Activated CD4-positive, alpha-beta T cell treated with anti-CD3 and anti-CD28 coated beads, Interleukin-2, amount 10 ng/mL, durations not matched to agents 7 days and 5 days (primary cell): ENCODE measurements at regions not wholly inside any gene's neighbourhood (a gene's known extent, or its start where the extent isn't known, plus 50 kb on each side); places are given as distances from the start of the nearest gene placed in this dataset.
"Not testable (repeated sequence)": the region's sequence is repeated elsewhere in the genome, so short reads cannot be mapped to it uniquely, and the experiment has no call there.

ENCODE experiments used
- CTCF ChIA-PET: fragments of 350-600 bp; sonication (Branson Sonifier 250); formaldehyde crosslinking; loops from one replicate; lab custom pipeline; 2021; ENCODE audit warnings: antibody characterized with exemption; lab: Charles Lee
- POLR2A ChIA-PET: fragments of 350-600 bp; sonication (Branson Sonifier 250); formaldehyde crosslinking; loops from one replicate; lab custom pipeline; 2021; ENCODE audit warnings: antibody characterized with exemption; lab: Charles Lee
- DNase-seq: peaks from one replicate; pipeline ENCODE4 v3.0.0-alpha.2; 2020
- H3K27ac Mint-ChIP-seq: one replicate; pipeline ENCODE4 v1.8.0; 2021; ENCODE audit warnings: mild to moderate bottlenecking, moderate library complexity, mixed read lengths
- H3K27me3 Mint-ChIP-seq: one replicate; pipeline ENCODE4 v1.8.0; 2021; ENCODE audit warnings: mixed read lengths
- H3K36me3 Mint-ChIP-seq: one replicate; pipeline ENCODE4 v1.8.0; 2021; ENCODE audit warnings: low read depth, mixed read lengths
- H3K4me1 Mint-ChIP-seq: one replicate; pipeline ENCODE4 v1.8.0; 2021; ENCODE audit warnings: mixed read lengths
- H3K4me3 Mint-ChIP-seq: one replicate; pipeline ENCODE4 v1.8.0; 2021; ENCODE audit warnings: mild to moderate bottlenecking, moderate library complexity, mixed read lengths
- H3K9me3 Mint-ChIP-seq: one replicate; pipeline ENCODE4 v1.8.0; 2021; ENCODE audit warnings: mixed read lengths

GRCh38 chr22:11310647-11311046 is 4217.3 kb upstream of the OR11H1 start:
- H3K4me3 Mint-ChIP-seq, H3K4me1 Mint-ChIP-seq, H3K27me3 Mint-ChIP-seq, POLR2A ChIA-PET, DNase-seq, CTCF ChIA-PET, H3K27ac Mint-ChIP-seq, H3K36me3 Mint-ChIP-seq: not testable (repeated sequence)
- H3K9me3 Mint-ChIP-seq = peaks cover 70% of the 10 kb centered on the region

- H3K4me1 Mint-ChIP-seq, H3K36me3 Mint-ChIP-seq, CTCF ChIA-PET, H3K27me3 Mint-ChIP-seq, POLR2A ChIA-PET, H3K4me3 Mint-ChIP-seq, H3K27ac Mint-ChIP-seq, DNase-seq: not testable (repeated sequence)
- H3K9me3 Mint-ChIP-seq = peaks cover 60% of the 10 kb centered on the region
These were observed 4215.4 kb upstream of the OR11H1 start for GRCh38 chr22:11312640-11313039.

- POLR2A ChIA-PET, DNase-seq, H3K27me3 Mint-ChIP-seq, CTCF ChIA-PET, H3K4me3 Mint-ChIP-seq, H3K27ac Mint-ChIP-seq, H3K36me3 Mint-ChIP-seq, H3K4me1 Mint-ChIP-seq: not testable (repeated sequence)
- peaks cover 54% of the 10 kb centered on the region for H3K9me3 Mint-ChIP-seq
These were observed 4214.8 kb upstream of the OR11H1 start for GRCh38 chr22:11313040-11313759.

GRCh38 chr22:11318633-11319032 is 4209.4 kb upstream of the OR11H1 start:
- H3K27ac Mint-ChIP-seq, H3K36me3 Mint-ChIP-seq, CTCF ChIA-PET, POLR2A ChIA-PET, H3K27me3 Mint-ChIP-seq, H3K4me1 Mint-ChIP-seq, H3K4me3 Mint-ChIP-seq, DNase-seq: not testable (repeated sequence)
- peaks cover 31% of the 10 kb centered on the region for H3K9me3 Mint-ChIP-seq

GRCh38 chr22:11324439-11325037 is 4203.5 kb upstream of the OR11H1 start:
- H3K4me1 Mint-ChIP-seq, CTCF ChIA-PET, H3K36me3 Mint-ChIP-seq, H3K27me3 Mint-ChIP-seq, H3K4me3 Mint-ChIP-seq, POLR2A ChIA-PET, DNase-seq, H3K27ac Mint-ChIP-seq: not testable (repeated sequence)
- H3K9me3 Mint-ChIP-seq = peaks cover 37% of the 10 kb centered on the region

- no peaks in the 10 kb centered on the region for H3K36me3 Mint-ChIP-seq
- no peak for DNase-seq
These were observed 4202.2 kb upstream of the OR11H1 start for GRCh38 chr22:11325767-11326166.

GRCh38 chr22:11341387-11342068 is 4186.5 kb upstream of the OR11H1 start:
- H3K36me3 Mint-ChIP-seq, CTCF ChIA-PET, H3K27me3 Mint-ChIP-seq, H3K4me1 Mint-ChIP-seq, H3K27ac Mint-ChIP-seq, H3K4me3 Mint-ChIP-seq, POLR2A ChIA-PET, DNase-seq: not testable (repeated sequence)
- H3K9me3 Mint-ChIP-seq = peaks cover 41% of the 10 kb centered on the region

More at GRCh38 chr22:11325767-11326166, 4202.2 kb upstream of the OR11H1 start:
- Mint-ChIP-seq H3K4me3 (no peak overlapping the region), H3K27me3 (no peaks in the 10 kb centered on the region), H3K27ac (no peak overlapping the region), H3K9me3 (peaks cover 41% of the 10 kb centered on the region), H3K4me1 (no peaks in the 10 kb centered on the region)
- ChIA-PET POLR2A (no interaction called here), CTCF (no interaction called here)

GRCh38 chr22:11351181-11351580 is 4176.8 kb upstream of the OR11H1 start:
- POLR2A ChIA-PET, H3K4me1 Mint-ChIP-seq, CTCF ChIA-PET, DNase-seq, H3K4me3 Mint-ChIP-seq, H3K36me3 Mint-ChIP-seq, H3K27ac Mint-ChIP-seq, H3K27me3 Mint-ChIP-seq: not testable (repeated sequence)
- peaks cover 52% of the 10 kb centered on the region for H3K9me3 Mint-ChIP-seq

GRCh38 chr22:11352287-11352686 is 4175.7 kb upstream of the OR11H1 start:
- CTCF ChIA-PET, H3K4me1 Mint-ChIP-seq, H3K27me3 Mint-ChIP-seq, H3K36me3 Mint-ChIP-seq, H3K27ac Mint-ChIP-seq, POLR2A ChIA-PET, DNase-seq, H3K4me3 Mint-ChIP-seq: not testable (repeated sequence)
- peaks cover 51% of the 10 kb centered on the region for H3K9me3 Mint-ChIP-seq

- peaks cover 38% of the 10 kb centered on the region for H3K9me3 Mint-ChIP-seq
- H3K36me3 Mint-ChIP-seq = peaks cover 2% of the 10 kb centered on the region
- H3K27me3 Mint-ChIP-seq = no peaks in the 10 kb centered on the region
- no peaks in the 10 kb centered on the region for H3K4me1 Mint-ChIP-seq
- ChIA-PET CTCF (no interaction called here), POLR2A (no interaction called here)
- H3K4me3 Mint-ChIP-seq = no peak overlapping the region
- H3K27ac Mint-ChIP-seq = no peak overlapping the region
- no peak for DNase-seq
These were observed 4167.4 kb upstream of the OR11H1 start for GRCh38 chr22:11360632-11361031.

GRCh38 chr22:11361496-11361895 is 4166.5 kb upstream of the OR11H1 start:
- POLR2A ChIA-PET, DNase-seq, H3K4me3 Mint-ChIP-seq, H3K4me1 Mint-ChIP-seq, H3K27ac Mint-ChIP-seq, CTCF ChIA-PET, H3K36me3 Mint-ChIP-seq, H3K27me3 Mint-ChIP-seq: not testable (repeated sequence)
- H3K9me3 Mint-ChIP-seq = peaks cover 42% of the 10 kb centered on the region

GRCh38 chr22:11369612-11370307 is 4158.2 kb upstream of the OR11H1 start:
- H3K27ac Mint-ChIP-seq, H3K36me3 Mint-ChIP-seq, H3K4me1 Mint-ChIP-seq, DNase-seq, H3K27me3 Mint-ChIP-seq, H3K4me3 Mint-ChIP-seq, POLR2A ChIA-PET, CTCF ChIA-PET: not testable (repeated sequence)
- peaks cover 38% of the 10 kb centered on the region for H3K9me3 Mint-ChIP-seq

GRCh38 chr22:11370311-11370710 is 4157.7 kb upstream of the OR11H1 start:
- DNase-seq, H3K4me1 Mint-ChIP-seq, H3K36me3 Mint-ChIP-seq, POLR2A ChIA-PET, H3K27ac Mint-ChIP-seq, CTCF ChIA-PET, H3K27me3 Mint-ChIP-seq, H3K4me3 Mint-ChIP-seq: not testable (repeated sequence)
- H3K9me3 Mint-ChIP-seq = peaks cover 43% of the 10 kb centered on the region
